Prostate gland (tissue), 2 donors: ENCODE measurements at regions not wholly inside any gene's neighbourhood (a gene's known extent, or its start where the extent isn't known, plus 50 kb on each side); places are given as distances from the start of the nearest gene placed in this dataset.

Source experiments
- CTCF ChIP-seq, 4 experiments: fragments of 200-600 bp in 2 of 4; fragments of 450-650 bp in 2 of 4; sonication (generic) in 2 of 4; IDR thresholded peaks; 1 replicate in 3 of 4; 2 replicates in 1 of 4; pipeline ENCODE4 v1.5.1; 2016 to 2019; ENCODE audit warnings: antibody characterized with exemption in 4 of 4, mild to moderate bottlenecking in 2 of 4, moderate library complexity in 2 of 4
- POLR2A ChIP-seq: fragments of 450-650 bp; IDR thresholded peaks from one replicate; pipeline ENCODE4 v1.6.1; 2016; ENCODE audit warnings: antibody characterized with exemption, mild to moderate bottlenecking

DNA sequence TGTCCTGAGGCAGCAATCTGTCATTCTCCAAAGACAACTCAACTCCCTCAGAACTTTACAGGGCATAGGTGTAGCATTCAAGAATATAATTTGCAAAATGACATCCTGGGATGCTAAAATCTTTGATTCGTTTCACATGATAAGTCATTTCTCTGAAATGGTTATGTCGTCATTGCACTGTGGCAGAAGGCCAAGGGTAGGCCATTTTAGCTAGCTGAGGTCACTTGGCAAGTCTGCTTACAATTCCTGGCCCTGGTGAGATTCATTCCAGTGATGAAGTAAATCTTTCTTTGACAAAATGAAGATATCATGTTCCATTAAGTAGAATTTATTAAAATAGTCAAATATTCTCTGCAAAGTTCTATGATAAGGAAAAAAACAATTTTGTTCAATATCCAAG is 1410.3 kb upstream of the LRRTM1 start:
- TF ChIP-seq CTCF (IDR thresholded peaks at IDR 0.05) (no peak), POLR2A (no peak)
